ENCODE measurements at regions not wholly inside any gene's neighbourhood (a gene's known extent, or its start where the extent isn't known, plus 50 kb on each side); places are given as distances from the start of the nearest gene placed in this dataset.

GRCh38 chr3:194043516-194043915 lies 92.4 kb upstream of the HES1 start:
- intact Hi-C loops (cut with micrococcal nuclease): no loop called here
- no peak for DNase-seq (ENCODE audit: low read depth, low spot score)
- Histone ChIP-seq H3K9ac (ENCODE audit: low read length) (no peak overlapping the region), H3K9me3 (ENCODE audit: control insufficient read depth in 1 of 2, insufficient read depth in 1 of 2, low read depth in 1 of 2, low read length in 2 of 2) (no peaks in the 10 kb centered on the region), H3K4me2 (ENCODE audit: low read length) (no peak overlapping the region), H3K4me3 (replicated peaks in 1 of 2; ENCODE audit: low read depth in 1 of 2, low read length in 2 of 2) (no peak overlapping the region), H3K4me1 (ENCODE audit: control insufficient read depth in 1 of 2, insufficient read depth in 2 of 2, low read length in 2 of 2) (no peaks in the 10 kb centered on the region; a peak in 1 of 4 replicates), H4K20me1 (ENCODE audit: insufficient read depth) (no peaks in the 10 kb centered on the region), H3K36me3 (ENCODE audit: control insufficient read depth in 1 of 2, insufficient read depth in 2 of 2, low read length in 2 of 2) (no peaks in the 10 kb centered on the region), H3K9me2 (ENCODE audit: insufficient read depth) (no peaks in the 10 kb centered on the region), H2AFZ (ENCODE audit: low read depth, low read length, poor library complexity, severe bottlenecking) (no peak overlapping the region), H3K79me2 (ENCODE audit: insufficient read depth, low read length) (no peaks in the 10 kb centered on the region), H3K27ac (ENCODE audit: low read depth, low read length) (no peak overlapping the region), H3K27me3 (ENCODE audit: insufficient read depth, low read length) (no peaks in the 10 kb centered on the region)
- ChIA-PET CTCF (no interaction called here), RAD21 (ENCODE audit: low non-redundant PET in 1 of 2, low total read pairs in 2 of 2, uncharacterized antibody in 2 of 2, unreplicated experiment in 2 of 2) (no interaction called here), POLR2A (no interaction called here)
- TF ChIP-seq EGR1 (IDR thresholded peaks at IDR 0.05; ENCODE audit: low read depth): no peak
- TF ChIP-seq ZNF274 (IDR thresholded peaks at IDR 0.05; ENCODE audit: low read depth, low read length): no peak
- TF ChIP-seq SIN3A (IDR thresholded peaks at IDR 0.05; ENCODE audit: low read depth): no peak
- no peak for TF ChIP-seq CTCF (IDR thresholded peaks at IDR 0.05 in 2 of 3, conservative IDR thresholded peaks at IDR 0.05 in 1 of 3; ENCODE audit: borderline replicate concordance in 1 of 3, insufficient read depth in 1 of 3, low read depth in 2 of 3, low read length in 2 of 3)
- no peak for TF ChIP-seq RAD21 (IDR thresholded peaks at IDR 0.05; ENCODE audit: low read depth)
- no peak for TF ChIP-seq SRF (IDR thresholded peaks at IDR 0.05; ENCODE audit: low read depth)
- TF ChIP-seq CEBPB (IDR thresholded peaks at IDR 0.05; ENCODE audit: low read depth): no peak
- TF ChIP-seq EZH2phosphoT487 (IDR thresholded peaks at IDR 0.05; ENCODE audit: borderline replicate concordance): no peak
- TF ChIP-seq CBX3 (IDR thresholded peaks at IDR 0.05; ENCODE audit: low read depth): no peak
- no peak for TF ChIP-seq REST (IDR thresholded peaks at IDR 0.05; ENCODE audit: low read depth)
- TF ChIP-seq YY1 (IDR thresholded peaks at IDR 0.05; ENCODE audit: extremely low read depth, insufficient replicate concordance, low read depth, low read length): no peak
- no peak for TF ChIP-seq TCF7L2 (IDR thresholded peaks at IDR 0.05; ENCODE audit: borderline replicate concordance, extremely low read depth, insufficient read depth, insufficient read length)
- no peak for TF ChIP-seq JUND (IDR thresholded peaks at IDR 0.05)
- TF ChIP-seq ZBTB33 (IDR thresholded peaks at IDR 0.05; ENCODE audit: extremely low read depth, insufficient replicate concordance, low read length): no peak
- no peak for TF ChIP-seq ZFX (IDR thresholded peaks at IDR 0.05)
- no peak for TF ChIP-seq EZH2 (IDR thresholded peaks at IDR 0.05)
- no peak for TF ChIP-seq SP1 (IDR thresholded peaks at IDR 0.05; ENCODE audit: low read depth)
- TF ChIP-seq MAX (IDR thresholded peaks at IDR 0.05): no peak
- no peak for ATAC-seq
- no TSS peak for BruUV-seq (replicated peaks)
